Astrocyte (in vitro differentiated cells and primary cell): ENCODE measurements at regions not wholly inside any gene's neighbourhood (a gene's known extent, or its start where the extent isn't known, plus 50 kb on each side); places are given as distances from the start of the nearest gene placed in this dataset.

Experiments
- DNase-seq: peaks from one replicate; pipeline ENCODE4 v3.0.0-alpha.2; 2010; ENCODE audit warnings: low read depth
- FAIRE-seq: peaks from 2 replicates; lab custom pipeline; 2011; peaks lifted over from hg19 to GRCh38; lab: Jason Lieb, UNC
- H2AFZ ChIP-seq: 2 replicates; pipeline ENCODE4 v1.6.0; 2012; ENCODE audit warnings: low read depth, low read length, inconsistent platforms
- H3K27ac ChIP-seq: 2 replicates; pipeline ENCODE4 v1.5.1; 2011; ENCODE audit warnings: low read depth, low read length, inconsistent platforms
- H3K27me3 ChIP-seq: 2 replicates; pipeline ENCODE4 v1.6.0; 2011; ENCODE audit warnings: low read length, inconsistent platforms; ENCODE audit not compliant: insufficient read depth
- H3K36me3 ChIP-seq: 2 replicates; pipeline ENCODE4 v1.5.1; 2011; ENCODE audit warnings: low read length, inconsistent platforms; ENCODE audit not compliant: insufficient read depth
- H3K4me1 ChIP-seq: 2 replicates; pipeline ENCODE4 v1.5.1; 2011; ENCODE audit warnings: low read length, inconsistent platforms; ENCODE audit not compliant: insufficient read depth
- H3K4me2 ChIP-seq: 2 replicates; pipeline ENCODE4 v1.6.0; 2012; ENCODE audit warnings: low read length, inconsistent platforms
- H3K4me3 ChIP-seq: 2 replicates; pipeline ENCODE4 v1.5.1; 2011; ENCODE audit warnings: low read depth, mild to moderate bottlenecking, low read length, inconsistent platforms; ENCODE audit not compliant: insufficient read depth
- H3K79me2 ChIP-seq: 2 replicates; pipeline ENCODE4 v1.6.0; 2012; ENCODE audit warnings: mild to moderate bottlenecking, low read length, inconsistent platforms; ENCODE audit not compliant: insufficient read depth
- H3K9ac ChIP-seq: 2 replicates; pipeline ENCODE4 v1.6.0; 2012; ENCODE audit warnings: mild to moderate bottlenecking, low read length, inconsistent platforms
- H3K9me3 ChIP-seq: 2 replicates; pipeline ENCODE4 v1.5.1; 2012; ENCODE audit warnings: low read depth, mild to moderate bottlenecking, low read length, inconsistent platforms; ENCODE audit not compliant: insufficient read depth
- H4K20me1 ChIP-seq: 2 replicates; pipeline ENCODE4 v1.6.0; 2012; ENCODE audit warnings: low read length, inconsistent platforms; ENCODE audit not compliant: insufficient read depth
- H3K27ac Mint-ChIP-seq: one replicate; pipeline ENCODE4 v1.8.0; 2021; ENCODE audit warnings: mild to moderate bottlenecking, mixed read lengths; ENCODE audit not compliant: unreplicated experiment
- H3K27me3 Mint-ChIP-seq: one replicate; pipeline ENCODE4 v1.8.0; 2021; ENCODE audit warnings: low read depth, mixed read lengths; ENCODE audit not compliant: unreplicated experiment
- H3K36me3 Mint-ChIP-seq: one replicate; pipeline ENCODE4 v1.8.0; 2021; ENCODE audit warnings: low read depth, mixed read lengths; ENCODE audit not compliant: unreplicated experiment
- H3K4me1 Mint-ChIP-seq: one replicate; pipeline ENCODE4 v1.8.0; 2021; ENCODE audit warnings: low read depth, mixed read lengths; ENCODE audit not compliant: unreplicated experiment
- H3K4me3 Mint-ChIP-seq: one replicate; pipeline ENCODE4 v1.8.0; 2021; ENCODE audit warnings: mild to moderate bottlenecking, moderate library complexity, mixed read lengths; ENCODE audit not compliant: unreplicated experiment
- H3K9me3 Mint-ChIP-seq: one replicate; pipeline ENCODE4 v1.8.0; 2021; ENCODE audit warnings: mild to moderate bottlenecking, mixed read lengths; ENCODE audit not compliant: unreplicated experiment
- CTCF ChIP-seq: IDR thresholded peaks from 2 replicates; pipeline ENCODE4 v1.5.1; 2011; ENCODE audit warnings: low read depth, mild to moderate bottlenecking, inconsistent platforms, low read length, moderate library complexity; ENCODE audit not compliant: insufficient read depth
- EZH2 ChIP-seq: IDR thresholded peaks from 2 replicates; pipeline ENCODE4 v1.6.1; 2012; ENCODE audit warnings: mild to moderate bottlenecking, low read length, inconsistent platforms; ENCODE audit not compliant: insufficient read depth

GRCh38 chr5:120806202-120806601 lies 342.1 kb downstream of the PRR16 start:
- TF ChIP-seq EZH2: no peak
- TF ChIP-seq CTCF: no peak
- no peaks in the 10 kb centered on the region for H3K79me2 ChIP-seq
- H4K20me1 ChIP-seq: no peaks in the 10 kb centered on the region
- no peak for FAIRE-seq
- H3K27ac ChIP-seq: no peak overlapping the region
- no peak overlapping the region for H3K9ac ChIP-seq
- no peak overlapping the region for H3K4me3 ChIP-seq
- H3K36me3 ChIP-seq: no peaks in the 10 kb centered on the region
- no peaks in the 10 kb centered on the region for H3K27me3 ChIP-seq
- no peaks in the 10 kb centered on the region for H3K9me3 ChIP-seq
- no peak overlapping the region for H3K27ac Mint-ChIP-seq
- peaks cover 15% of the 10 kb centered on the region for H3K4me1 Mint-ChIP-seq
- no peak overlapping the region for H3K4me3 Mint-ChIP-seq
- H3K9me3 Mint-ChIP-seq: no peaks in the 10 kb centered on the region
- H3K4me2 ChIP-seq: no peak overlapping the region
- H3K27me3 Mint-ChIP-seq: no peaks in the 10 kb centered on the region
- H3K36me3 Mint-ChIP-seq: no peaks in the 10 kb centered on the region
- DNase-seq: peak; percentile 14
- no peaks in the 10 kb centered on the region for H3K4me1 ChIP-seq
- no peak overlapping the region for H2AFZ ChIP-seq

GRCh38 chr5:120808135-120808534 lies 344.0 kb downstream of the PRR16 start:
- FAIRE-seq: no peak

More at GRCh38 chr5:120808135-120808534, 344.0 kb downstream of the PRR16 start:
- Histone ChIP-seq H3K36me3 (no peaks in the 10 kb centered on the region), H3K4me1 (no peaks in the 10 kb centered on the region), H3K9ac (no peak overlapping the region), H3K79me2 (no peaks in the 10 kb centered on the region), H3K4me3 (no peak overlapping the region), H3K27ac (no peak overlapping the region), H4K20me1 (no peaks in the 10 kb centered on the region), H3K27me3 (no peaks in the 10 kb centered on the region), H3K9me3 (no peaks in the 10 kb centered on the region), H3K4me2 (peak overlapping the region; percentile 1), H2AFZ (no peak overlapping the region)
- no peaks in the 10 kb centered on the region for H3K9me3 Mint-ChIP-seq
- no peak overlapping the region for H3K4me3 Mint-ChIP-seq
- TF ChIP-seq EZH2 (no peak), CTCF (no peak)
- H3K27me3 Mint-ChIP-seq: no peaks in the 10 kb centered on the region
- H3K36me3 Mint-ChIP-seq: no peaks in the 10 kb centered on the region
- DNase-seq: peak; percentile 59
- peaks cover 15% of the 10 kb centered on the region for H3K4me1 Mint-ChIP-seq
- peak overlapping the region; percentile 79 for H3K27ac Mint-ChIP-seq
